WTC11 (cell line): ENCODE measurements at regions not wholly inside any gene's neighbourhood (a gene's known extent, or its start where the extent isn't known, plus 50 kb on each side); places are given as distances from the start of the nearest gene placed in this dataset.

Source experiments
- ATAC-seq: fragments of 200-7000 bp; cut with Tn5 transposase; 2 replicates; pipeline ENCODE4 v1.10.0; 2021; ENCODE audit warnings: mild to moderate bottlenecking, moderate library complexity
- CTCF ChIA-PET: fragments of 300-600 bp; sonication (Branson Sonifier 250); formaldehyde crosslinking; loops from one replicate; lab custom pipeline; 2021; ENCODE audit warnings: antibody characterized with exemption; lab: Charles Lee
- POLR2A ChIA-PET: fragments of 350-600 bp; sonication (Branson Sonifier 250); formaldehyde crosslinking; loops from one replicate; lab custom pipeline; 2021; ENCODE audit warnings: antibody characterized with exemption; lab: Charles Lee
- DNase-seq: peaks from one replicate; pipeline ENCODE4 v3.0.0; 2021; ENCODE audit warnings: low spot score
- H3K27ac Mint-ChIP-seq: 2 replicates; pipeline ENCODE4 v1.8.0; 2021; ENCODE audit warnings: mixed read lengths
- H3K27me3 Mint-ChIP-seq: 2 replicates; pipeline ENCODE4 v1.8.0; 2021; ENCODE audit warnings: low read depth, mild to moderate bottlenecking, moderate library complexity, mixed read lengths
- H3K36me3 Mint-ChIP-seq: 2 replicates; pipeline ENCODE4 v1.8.0; 2021; ENCODE audit warnings: mixed read lengths
- H3K4me1 Mint-ChIP-seq: 2 replicates; pipeline ENCODE4 v1.8.0; 2022; ENCODE audit warnings: mixed read lengths
- H3K4me3 Mint-ChIP-seq: 2 replicates; pipeline ENCODE4 v1.8.0; 2021; ENCODE audit warnings: mild to moderate bottlenecking, moderate library complexity, mixed read lengths
- H3K9me3 Mint-ChIP-seq: 2 replicates; pipeline ENCODE4 v1.8.0; 2021; ENCODE audit warnings: mixed read lengths
- ATF1 ChIP-seq: sonication (generic); formaldehyde crosslinking; IDR thresholded peaks from 2 replicates; pipeline ENCODE4 v1.8.1; 2023; ENCODE audit warnings: mild to moderate bottlenecking, moderate library complexity, missing genetic modification reagents
- ATF6 ChIP-seq: sonication (generic); formaldehyde crosslinking; IDR thresholded peaks from 2 replicates; pipeline ENCODE4 v1.8.1; 2023; ENCODE audit warnings: mild to moderate bottlenecking, missing genetic modification reagents
- CBFB ChIP-seq: sonication (generic); formaldehyde crosslinking; IDR thresholded peaks from 2 replicates; pipeline ENCODE4 v1.8.1; 2022; ENCODE audit warnings: mild to moderate bottlenecking, low read depth, missing genetic modification reagents
- E2F1 ChIP-seq: sonication (generic); formaldehyde crosslinking; IDR thresholded peaks from 2 replicates; pipeline ENCODE4 v1.8.0; 2022; ENCODE audit warnings: mild to moderate bottlenecking, missing genetic modification reagents
- ELF4 ChIP-seq: sonication (generic); formaldehyde crosslinking; IDR thresholded peaks from 2 replicates; pipeline ENCODE4 v1.8.1; 2022; ENCODE audit warnings: low read depth, mild to moderate bottlenecking, moderate library complexity, missing genetic modification reagents
- EMX1 ChIP-seq: fragments of 250-450 bp; sonication (Bioruptor Pico); IDR thresholded peaks from 2 replicates; pipeline ENCODE4 v1.8.0; 2021; ENCODE audit warnings: mild to moderate bottlenecking
- ETV6 ChIP-seq: sonication (generic); formaldehyde crosslinking; IDR thresholded peaks from 2 replicates; pipeline ENCODE4 v1.8.1; 2022; ENCODE audit warnings: mild to moderate bottlenecking, missing genetic modification reagents
- FOXJ3 ChIP-seq: sonication (generic); formaldehyde crosslinking; IDR thresholded peaks from 2 replicates; pipeline ENCODE4 v1.9.0; 2021; ENCODE audit warnings: missing genetic modification reagents, mild to moderate bottlenecking, borderline replicate concordance
- HMGA2 ChIP-seq: fragments of 250-450 bp; sonication (Bioruptor Pico); IDR thresholded peaks from 2 replicates; pipeline ENCODE4 v1.4.0; 2021; ENCODE audit warnings: mild to moderate bottlenecking, moderate library complexity
- MLX ChIP-seq: sonication (generic); formaldehyde crosslinking; IDR thresholded peaks from 2 replicates; pipeline ENCODE4 v1.8.1; 2023; ENCODE audit warnings: mild to moderate bottlenecking, missing genetic modification reagents, moderate library complexity
- NR1H2 ChIP-seq: sonication (generic); formaldehyde crosslinking; IDR thresholded peaks from 2 replicates; pipeline ENCODE4 v1.9.0; 2021; ENCODE audit warnings: mild to moderate bottlenecking, moderate library complexity, missing genetic modification reagents
- NR2C2 ChIP-seq: sonication (generic); formaldehyde crosslinking; IDR thresholded peaks from 2 replicates; pipeline ENCODE4 v1.8.0; 2022; ENCODE audit warnings: mild to moderate bottlenecking, missing genetic modification reagents
- OVOL2 ChIP-seq: fragments of 250-450 bp; sonication (Bioruptor Pico); IDR thresholded peaks from 2 replicates; pipeline ENCODE4 v1.9.0; 2021; ENCODE audit warnings: mild to moderate bottlenecking, borderline replicate concordance
- PRDM15 ChIP-seq: sonication (generic); formaldehyde crosslinking; IDR thresholded peaks from 2 replicates; pipeline ENCODE4 v1.8.0; 2022; ENCODE audit warnings: missing genetic modification reagents
- PREB ChIP-seq: sonication (generic); formaldehyde crosslinking; IDR thresholded peaks from 2 replicates; pipeline ENCODE4 v1.8.1; 2022; ENCODE audit warnings: mild to moderate bottlenecking, missing genetic modification reagents, moderate library complexity, borderline replicate concordance
- PRRX2 ChIP-seq: fragments of 250-450 bp; sonication (Bioruptor Pico); IDR thresholded peaks from 2 replicates; pipeline ENCODE4 v1.8.0; 2021; ENCODE audit warnings: mild to moderate bottlenecking
- RORB ChIP-seq: fragments of 250-450 bp; sonication (Bioruptor Pico); IDR thresholded peaks from 2 replicates; pipeline ENCODE4 v1.9.0; 2021; ENCODE audit warnings: mild to moderate bottlenecking
- SMAD4 ChIP-seq: sonication (generic); formaldehyde crosslinking; IDR thresholded peaks from 2 replicates; pipeline ENCODE4 v1.8.0; 2022; ENCODE audit warnings: mild to moderate bottlenecking, missing genetic modification reagents
- SP1 ChIP-seq: sonication (generic); formaldehyde crosslinking; conservative IDR thresholded peaks from 2 replicates; pipeline ENCODE4 v1.8.1; 2022; ENCODE audit warnings: missing genetic modification reagents
- STAT6 ChIP-seq: sonication (generic); formaldehyde crosslinking; conservative IDR thresholded peaks from 2 replicates; pipeline ENCODE4 v1.8.1; 2023; ENCODE audit warnings: mild to moderate bottlenecking, low read depth, missing genetic modification reagents, moderate library complexity
- TEAD1 ChIP-seq: sonication (generic); formaldehyde crosslinking; IDR thresholded peaks from 2 replicates; pipeline ENCODE4 v1.8.0; 2022; ENCODE audit warnings: mild to moderate bottlenecking, missing genetic modification reagents
- TEAD4 ChIP-seq: sonication (generic); formaldehyde crosslinking; IDR thresholded peaks from 2 replicates; pipeline ENCODE4 v1.8.0; 2022; ENCODE audit warnings: mild to moderate bottlenecking, missing genetic modification reagents
- ZBTB21 ChIP-seq: sonication (generic); formaldehyde crosslinking; IDR thresholded peaks from 2 replicates; pipeline ENCODE4 v1.8.1; 2023; ENCODE audit warnings: mild to moderate bottlenecking, missing genetic modification reagents, borderline replicate concordance
- ZNF138 ChIP-seq: sonication (generic); formaldehyde crosslinking; conservative IDR thresholded peaks from 2 replicates; pipeline ENCODE4 v1.8.1; 2022; ENCODE audit warnings: mild to moderate bottlenecking, moderate library complexity, missing genetic modification reagents
- ZNF671 ChIP-seq: fragments of 250-450 bp; sonication (Bioruptor Pico); IDR thresholded peaks from 2 replicates; pipeline ENCODE4 v1.8.0; 2021; ENCODE audit warnings: mild to moderate bottlenecking
- ZSCAN18 ChIP-seq: fragments of 250-450 bp; sonication (Bioruptor Pico); IDR thresholded peaks from 2 replicates; pipeline ENCODE4 v2.1.2; 2022; ENCODE audit warnings: mild to moderate bottlenecking, moderate library complexity

GRCh38 chr14:40416565-40416964, 984.3 kb upstream of the FBXO33 start:
- no peak overlapping the region for H3K4me3 Mint-ChIP-seq
- no peak for DNase-seq
- TF ChIP-seq TEAD4, result no peak
- TF ChIP-seq ATF6, result no peak
- TF ChIP-seq HMGA2 (CRISPR knock-in tag), result no peak
- no peak for TF ChIP-seq ZSCAN18
- TF ChIP-seq ELF4 (CRISPR knock-in tag), result no peak
- TF ChIP-seq MLX (CRISPR knock-in tag), result no peak
- TF ChIP-seq ZBTB21, result no peak
- no peak for TF ChIP-seq RORB (CRISPR knock-in tag)
- TF ChIP-seq ATF1 (CRISPR knock-in tag), result no peak
- TF ChIP-seq ZNF138 (CRISPR knock-in tag), result no peak
- no peak for TF ChIP-seq CBFB (CRISPR knock-in tag)
- no peak for TF ChIP-seq PRRX2
- TF ChIP-seq SMAD4 (CRISPR knock-in tag), result no peak
- TF ChIP-seq STAT6 (CRISPR knock-in tag), result no peak
- TF ChIP-seq OVOL2, result no peak
- no peak for TF ChIP-seq PREB (CRISPR knock-in tag)
- TF ChIP-seq FOXJ3, result no peak
- no peak for TF ChIP-seq NR2C2
- TF ChIP-seq SP1 (CRISPR knock-in tag), result no peak
- TF ChIP-seq EMX1, result no peak
- TF ChIP-seq, all 79 proteins: peak for 0
- no peak for ATAC-seq
- no peaks in the 10 kb centered on the region for H3K9me3 Mint-ChIP-seq
- no peak overlapping the region for H3K27ac Mint-ChIP-seq
- peaks cover 5% of the 10 kb centered on the region; the same call in 1 of the 2 replicates for H3K4me1 Mint-ChIP-seq
- no peaks in the 10 kb centered on the region for H3K27me3 Mint-ChIP-seq
- H3K36me3 Mint-ChIP-seq, result no peaks in the 10 kb centered on the region
- ChIA-PET CTCF (no interaction called here), POLR2A (no interaction called here)

- DNase-seq (no peak), ATAC-seq (no peak)
- Mint-ChIP-seq H3K4me1 (peaks cover 5% of the 10 kb centered on the region; the same call in 1 of the 2 replicates), H3K27me3 (no peaks in the 10 kb centered on the region), H3K27ac (no peak overlapping the region), H3K4me3 (no peak overlapping the region), H3K36me3 (peaks cover 7% of the 10 kb centered on the region), H3K9me3 (peaks cover 14% of the 10 kb centered on the region)
- POLR2A ChIA-PET, result no interaction called here
- CTCF ChIA-PET, result no interaction called here
- TF ChIP-seq ZNF671 (CRISPR knock-in tag), result no peak
- TF ChIP-seq MLX (CRISPR knock-in tag), result no peak
- no peak for TF ChIP-seq ETV6 (CRISPR knock-in tag)
- TF ChIP-seq NR1H2 (CRISPR knock-in tag), result no peak
- no peak for TF ChIP-seq PRDM15 (CRISPR knock-in tag)
- no peak for TF ChIP-seq PRRX2
- no peak for TF ChIP-seq TEAD1
- no peak for TF ChIP-seq E2F1 (CRISPR knock-in tag)
These were observed 982.2 kb upstream of the FBXO33 start for GRCh38 chr14:40414386-40414785.
